ENCODE measurements at regions not wholly inside any gene's neighbourhood (a gene's known extent, or its start where the extent isn't known, plus 50 kb on each side); places are given as distances from the start of the nearest gene placed in this dataset.
A peak's percentile ranks its signal among the peaks of the same experiment; 100 is the strongest.
"Not testable (repeated sequence)": the region's sequence is repeated elsewhere in the genome, so short reads cannot be mapped to it uniquely, and the experiment has no call there.

DNA sequence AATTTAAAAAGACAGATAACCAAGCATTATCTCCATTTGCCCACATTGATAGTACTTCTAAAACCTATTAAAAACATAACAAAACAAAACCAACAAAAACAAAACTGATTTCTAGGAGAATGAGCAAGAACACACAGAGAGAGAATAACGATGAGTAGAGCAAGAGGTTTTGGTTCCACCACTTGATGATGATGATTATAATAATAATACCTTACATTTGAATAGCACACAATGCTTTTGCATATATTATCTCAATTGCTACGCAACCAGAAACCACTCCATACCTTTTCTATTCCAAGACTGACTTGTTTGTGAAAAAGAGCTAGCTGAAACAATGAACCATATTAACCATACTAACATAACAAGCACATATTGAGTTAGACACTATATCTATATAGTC is 1090.9 kb downstream of the SH3BGRL start:
- no peak for DNase-seq (ENCODE audit: low spot score)

DNA sequence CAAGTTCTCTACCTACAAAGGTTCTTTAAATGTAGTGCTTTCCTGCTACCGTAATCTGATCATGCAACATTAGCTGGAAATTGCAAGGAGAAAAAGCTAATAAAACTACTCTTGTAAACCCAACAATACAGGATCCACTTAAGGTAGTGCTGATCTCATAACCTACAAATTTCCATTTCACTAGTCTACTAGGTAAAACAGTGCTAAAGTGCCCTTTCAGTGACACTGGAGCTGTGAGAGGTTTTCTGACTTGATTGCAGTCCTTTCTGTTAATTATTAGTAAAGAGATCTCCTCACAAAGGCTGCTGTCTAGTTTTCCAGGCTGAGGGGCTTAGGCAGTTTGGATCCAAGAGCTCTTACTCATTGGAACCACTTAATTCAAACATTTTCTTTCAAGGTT is 1118.7 kb downstream of the SH3BGRL start:
- DNase-seq (ENCODE audit: low spot score): no peak

DNA sequence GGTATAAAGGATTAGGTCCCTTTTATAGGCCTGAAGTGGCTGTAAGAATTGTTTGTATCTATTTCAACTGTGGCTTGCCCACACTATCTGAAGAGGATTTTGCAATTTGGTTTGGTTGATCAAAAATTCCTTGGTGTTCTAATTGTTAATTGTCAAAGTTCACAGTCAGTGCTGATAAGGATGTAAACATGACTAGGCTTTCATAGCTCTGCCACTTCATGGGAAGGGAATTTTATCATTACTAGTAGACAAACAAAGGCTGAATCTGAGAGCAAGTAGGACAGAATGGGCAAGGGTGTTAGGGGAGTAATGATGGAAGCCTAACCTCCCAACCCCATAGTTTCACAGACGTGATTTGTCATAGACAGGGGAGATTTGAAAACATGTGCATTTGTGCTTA is 1131.7 kb downstream of the SH3BGRL start:
- DNase-seq (ENCODE audit: low spot score): no peak

DNA sequence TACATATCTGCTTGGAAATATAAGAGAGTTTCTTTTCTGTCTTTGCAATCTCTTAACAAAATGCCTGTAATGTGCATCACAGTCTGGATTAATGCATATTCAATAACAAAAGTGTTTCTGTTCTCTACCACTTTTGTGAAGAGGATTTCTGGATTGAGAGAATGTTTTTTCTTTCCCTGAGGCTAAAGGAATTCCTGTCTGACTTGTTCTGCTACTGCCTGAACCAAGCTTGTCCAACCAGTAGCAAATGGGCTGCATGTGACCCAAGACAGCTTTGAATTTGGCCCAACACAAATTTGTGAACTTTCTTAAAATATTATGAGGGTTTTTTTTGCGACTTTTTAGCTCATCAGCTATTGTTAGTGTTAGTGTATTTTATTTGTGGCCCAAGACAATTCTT is 1133.9 kb downstream of the SH3BGRL start:
- no peak for DNase-seq (ENCODE audit: low spot score)

DNA sequence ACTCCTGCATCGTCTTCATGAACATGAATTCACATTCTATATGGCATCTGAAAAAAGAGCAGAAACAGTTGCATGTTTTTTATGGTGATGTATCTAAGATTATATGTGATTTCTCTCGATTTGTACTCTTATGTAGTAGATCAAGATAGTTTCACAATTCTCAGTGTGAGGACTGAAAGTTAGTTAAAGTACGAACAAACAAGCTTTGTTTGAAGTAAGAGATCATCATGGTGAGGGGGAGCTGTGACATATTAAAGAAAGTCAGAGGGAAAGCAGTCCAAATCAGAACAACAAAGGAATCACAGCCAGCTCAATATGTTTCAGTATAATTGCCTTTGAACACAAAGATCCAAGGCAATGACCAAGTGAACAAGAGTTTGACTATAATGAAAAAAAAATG is 1140.6 kb downstream of the SH3BGRL start:
- DNase-seq (ENCODE audit: low spot score): no peak

DNA sequence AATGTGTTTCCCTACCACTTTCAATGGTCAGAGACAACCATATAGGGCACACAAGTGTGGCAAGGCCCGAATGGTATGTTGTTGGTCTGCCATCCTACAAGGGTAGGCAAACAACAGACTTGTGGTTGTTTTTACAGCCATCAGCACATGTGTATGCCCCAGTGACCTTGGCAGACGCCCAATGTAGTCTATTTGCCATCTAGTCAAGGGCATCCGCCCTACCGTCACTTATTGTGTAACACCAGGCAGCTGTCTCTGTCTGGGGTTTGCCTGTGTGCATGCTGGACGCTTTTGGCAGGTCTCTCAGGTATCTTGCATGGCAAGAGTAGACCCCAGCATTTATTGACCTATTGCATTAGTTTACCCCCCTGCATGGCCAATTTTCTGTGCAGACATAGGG is 1145.5 kb upstream of the POU3F4 start:
- no peak for DNase-seq (ENCODE audit: low spot score)

DNA sequence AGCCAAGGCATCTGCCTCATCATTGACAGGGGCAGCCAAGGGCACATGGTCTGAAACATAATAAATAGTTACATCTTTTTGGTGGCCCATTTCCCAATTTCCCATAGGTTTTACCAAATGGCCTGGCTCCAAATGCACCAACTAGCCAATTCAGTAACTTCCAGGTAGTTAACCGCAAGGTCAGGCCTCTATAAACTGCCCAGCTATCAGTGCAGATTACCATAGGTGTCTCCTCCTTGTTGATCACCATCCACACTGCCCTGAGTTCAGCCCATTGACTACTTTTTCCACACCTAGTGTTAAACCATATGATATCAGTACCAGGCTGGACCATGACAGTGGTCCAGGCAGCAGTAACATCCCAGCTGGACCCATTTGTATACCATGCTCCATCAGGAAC is 1145.1 kb upstream of the POU3F4 start:
- DNase-seq (ENCODE audit: low spot score): no peak

DNA sequence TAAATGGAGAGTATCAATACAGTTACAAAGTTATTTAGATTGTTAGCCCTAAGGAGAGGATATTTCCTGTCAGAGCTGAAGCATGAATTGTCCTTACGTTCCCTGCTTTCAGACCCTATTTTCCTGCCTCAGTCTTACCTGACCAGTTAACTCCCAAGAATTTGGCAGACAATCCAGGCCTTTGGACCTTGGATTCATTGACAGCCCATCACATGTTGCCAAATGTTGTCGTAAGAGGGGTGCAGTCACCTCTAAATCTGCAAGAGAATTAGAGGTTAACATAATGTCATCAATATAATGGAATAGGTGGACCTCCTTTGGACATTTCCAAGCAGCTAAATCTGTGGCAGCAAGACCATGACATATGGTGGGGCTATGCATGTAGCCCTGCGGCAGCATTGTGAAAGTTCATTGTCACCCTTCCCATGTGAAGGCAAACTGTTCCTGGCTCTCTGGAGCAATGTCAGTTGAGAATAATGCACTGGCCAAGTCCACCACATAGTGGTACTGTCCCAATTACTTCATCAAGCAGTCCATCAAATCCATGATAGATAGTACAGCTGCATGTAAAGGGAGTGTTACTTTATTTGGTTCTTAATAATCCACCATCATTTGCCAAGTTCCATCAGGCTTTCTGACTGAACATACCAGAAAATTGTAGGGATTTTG is 1137.0 kb upstream of the POU3F4 start:
- no peak for DNase-seq (ENCODE audit: low spot score)

DNA sequence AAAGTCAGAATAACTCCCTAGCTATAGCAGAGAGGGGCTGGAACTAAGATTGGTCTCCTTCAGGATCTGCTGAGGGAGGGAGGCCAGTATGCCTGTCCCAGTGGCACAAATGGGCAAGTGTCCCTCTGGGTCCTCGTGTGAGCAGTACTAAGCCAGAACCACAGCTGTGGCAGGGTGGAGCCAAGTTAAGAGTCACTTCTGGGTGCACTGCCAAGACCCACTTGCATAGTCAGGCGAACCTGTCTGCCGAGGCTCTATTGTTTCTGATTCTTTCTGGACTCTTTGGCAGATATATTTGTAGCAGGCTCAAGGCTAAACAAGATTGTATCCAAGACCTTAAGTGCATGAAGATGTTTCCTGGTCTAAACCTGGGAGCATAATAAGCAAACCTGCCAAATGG is 1123.7 kb upstream of the POU3F4 start:
- DNase-seq (ENCODE audit: low spot score): no peak

DNA sequence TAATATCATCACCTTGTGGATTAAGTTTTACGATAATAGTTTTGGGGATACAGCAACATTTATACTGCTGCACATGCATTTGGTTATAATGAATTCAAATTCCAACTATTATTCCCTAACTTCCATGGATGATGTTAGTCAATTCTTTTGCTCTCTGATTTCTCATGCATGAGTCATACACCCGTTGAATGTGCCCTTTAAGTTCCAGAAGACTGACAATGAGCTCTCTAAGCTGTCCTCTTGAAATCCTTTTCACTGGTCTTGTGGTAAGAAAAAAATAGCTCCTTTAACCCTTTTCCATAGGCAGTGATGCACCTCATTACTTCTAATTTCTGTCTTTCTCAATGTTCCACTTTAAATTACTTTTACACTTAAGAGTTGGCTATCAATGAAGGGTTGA is 1095.2 kb upstream of the POU3F4 start:
- DNase-seq (ENCODE audit: low spot score): peak; percentile 37

DNA sequence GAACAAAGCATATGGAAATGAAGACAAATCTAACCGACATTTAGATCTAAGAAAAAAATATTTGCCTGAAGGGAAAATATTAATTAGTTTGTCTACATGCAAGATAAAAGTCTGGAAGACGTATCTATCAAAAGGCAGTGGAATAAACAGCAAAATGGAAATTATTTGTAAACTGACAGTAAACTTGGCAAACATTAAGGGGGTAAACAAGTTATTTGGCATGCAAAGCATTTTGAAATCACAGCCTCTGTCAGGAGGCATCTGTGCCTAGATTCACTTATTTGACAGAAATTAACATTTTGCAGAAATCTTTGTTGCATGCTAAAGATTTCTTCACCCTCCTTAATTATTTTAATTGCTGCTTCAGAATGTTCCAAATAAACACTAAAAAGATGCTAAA is 1065.8 kb upstream of the POU3F4 start:
- DNase-seq (ENCODE audit: low spot score): no peak

DNA sequence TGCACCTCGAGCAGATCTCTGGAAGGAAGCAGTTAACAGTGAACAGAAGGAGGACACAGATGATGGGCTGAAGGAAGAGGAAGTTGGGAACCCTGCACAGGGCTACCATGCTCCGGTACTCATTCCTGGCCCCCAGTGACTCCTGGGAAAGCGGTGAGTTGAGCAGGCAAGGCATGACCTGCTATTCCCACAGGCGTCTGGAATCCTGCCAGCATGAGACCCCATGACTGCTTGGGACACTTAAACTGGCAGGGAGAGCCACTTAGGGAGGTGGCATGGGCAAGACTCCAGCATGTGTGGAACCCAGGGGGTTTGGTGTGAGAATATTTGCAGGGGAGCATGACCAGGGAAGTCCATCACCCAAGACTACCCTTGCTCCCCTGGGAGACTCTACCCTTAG is 1056.4 kb upstream of the POU3F4 start:
- DNase-seq (ENCODE audit: low spot score): no peak

DNA sequence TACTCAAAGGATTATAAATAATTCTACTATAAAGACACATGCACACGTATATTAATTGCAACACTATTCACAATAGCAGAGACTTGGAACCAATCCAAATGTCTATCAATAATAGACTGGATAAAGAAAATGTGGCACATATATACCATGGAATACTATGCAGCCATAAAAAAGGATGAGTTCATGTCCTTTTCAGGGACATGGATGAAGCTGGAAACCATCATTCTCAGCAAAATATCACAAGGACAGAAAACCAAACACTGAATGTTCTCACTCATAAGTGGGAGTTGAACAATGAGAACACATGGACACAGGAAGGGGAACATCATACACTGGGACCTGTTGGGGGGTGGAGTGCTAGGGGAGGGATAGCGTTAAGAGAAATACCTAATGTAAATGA is 1052.2 kb upstream of the POU3F4 start:
- DNase-seq (ENCODE audit: low spot score): not testable (repeated sequence)

DNA sequence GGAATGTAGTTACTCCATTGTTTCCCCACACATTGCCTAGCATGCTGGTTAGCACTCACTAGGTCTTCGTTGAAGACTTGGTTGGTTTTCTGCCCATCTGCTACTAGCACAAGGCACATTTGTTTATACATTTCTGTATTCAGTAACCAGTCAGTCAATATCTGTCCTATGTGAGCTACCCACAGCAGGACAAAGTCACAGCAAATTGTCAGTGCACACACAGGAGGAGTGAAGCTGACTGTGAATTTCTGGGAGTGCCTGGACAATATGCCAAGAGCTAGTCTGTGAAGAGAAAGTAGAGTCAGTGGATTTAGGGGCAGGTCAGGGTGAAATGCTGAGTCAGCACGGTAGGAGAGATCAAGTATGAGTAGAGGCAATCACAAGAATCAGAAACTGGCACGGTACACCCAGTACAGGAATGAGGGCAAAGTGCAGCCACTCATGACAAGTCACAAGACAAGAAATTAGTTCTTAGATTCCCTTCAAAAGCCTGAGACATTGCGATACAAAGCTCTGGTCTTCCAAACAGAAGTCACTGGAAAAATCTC is 1049.8 kb upstream of the POU3F4 start:
- DNase-seq (ENCODE audit: low spot score): no peak

DNA sequence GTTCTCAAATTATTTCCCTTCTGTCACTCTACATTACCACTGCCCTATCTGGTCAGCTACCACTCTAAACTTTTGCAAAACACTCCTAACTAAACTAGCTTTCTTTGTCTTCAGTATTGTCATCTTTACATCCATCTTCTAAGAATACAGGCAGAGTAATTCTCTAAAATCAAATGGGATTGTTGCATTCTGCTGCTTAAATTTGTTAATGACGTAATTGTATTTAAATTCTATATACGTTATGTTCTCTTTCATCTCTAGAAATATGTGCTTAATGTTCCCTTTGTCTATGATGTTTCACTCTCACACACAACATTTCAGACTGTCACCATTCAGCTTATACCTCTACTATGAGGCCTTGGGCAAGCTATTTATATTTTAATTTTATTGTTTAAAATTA is 1041.1 kb upstream of the POU3F4 start:
- DNase-seq (ENCODE audit: low spot score): no peak

Data from RKO (cell line).